WTC11 (cell line): ENCODE measurements at regions not wholly inside any gene's neighbourhood (a gene's known extent, or its start where the extent isn't known, plus 50 kb on each side); places are given as distances from the start of the nearest gene placed in this dataset.

Source experiments
- ATAC-seq: fragments of 200-7000 bp; cut with Tn5 transposase; 2 replicates; pipeline ENCODE4 v1.10.0; 2021; ENCODE audit warnings: mild to moderate bottlenecking, moderate library complexity
- CTCF ChIA-PET: fragments of 300-600 bp; sonication (Branson Sonifier 250); formaldehyde crosslinking; loops from one replicate; lab custom pipeline; 2021; ENCODE audit warnings: antibody characterized with exemption; lab: Charles Lee
- POLR2A ChIA-PET: fragments of 350-600 bp; sonication (Branson Sonifier 250); formaldehyde crosslinking; loops from one replicate; lab custom pipeline; 2021; ENCODE audit warnings: antibody characterized with exemption; lab: Charles Lee
- DNase-seq: peaks from one replicate; pipeline ENCODE4 v3.0.0; 2021; ENCODE audit warnings: low spot score
- H3K27ac Mint-ChIP-seq: 2 replicates; pipeline ENCODE4 v1.8.0; 2021; ENCODE audit warnings: mixed read lengths
- H3K27me3 Mint-ChIP-seq: 2 replicates; pipeline ENCODE4 v1.8.0; 2021; ENCODE audit warnings: low read depth, mild to moderate bottlenecking, moderate library complexity, mixed read lengths
- H3K36me3 Mint-ChIP-seq: 2 replicates; pipeline ENCODE4 v1.8.0; 2021; ENCODE audit warnings: mixed read lengths
- H3K4me1 Mint-ChIP-seq: 2 replicates; pipeline ENCODE4 v1.8.0; 2022; ENCODE audit warnings: mixed read lengths
- H3K4me3 Mint-ChIP-seq: 2 replicates; pipeline ENCODE4 v1.8.0; 2021; ENCODE audit warnings: mild to moderate bottlenecking, moderate library complexity, mixed read lengths
- H3K9me3 Mint-ChIP-seq: 2 replicates; pipeline ENCODE4 v1.8.0; 2021; ENCODE audit warnings: mixed read lengths
- AFF4 ChIP-seq: sonication (generic); formaldehyde crosslinking; IDR thresholded peaks from 2 replicates; pipeline ENCODE4 v1.8.1; 2023; ENCODE audit warnings: mild to moderate bottlenecking, missing genetic modification reagents, borderline replicate concordance
- ATF1 ChIP-seq: sonication (generic); formaldehyde crosslinking; IDR thresholded peaks from 2 replicates; pipeline ENCODE4 v1.8.1; 2023; ENCODE audit warnings: mild to moderate bottlenecking, moderate library complexity, missing genetic modification reagents
- CDX4 ChIP-seq: fragments of 250-450 bp; sonication (Bioruptor Pico); IDR thresholded peaks from 2 replicates; pipeline ENCODE4 v1.9.0; 2021; ENCODE audit warnings: moderate library complexity, mild to moderate bottlenecking, inconsistent platforms, borderline replicate concordance
- CREB1 ChIP-seq: sonication (generic); formaldehyde crosslinking; IDR thresholded peaks from 2 replicates; pipeline ENCODE4 v1.8.0; 2023; ENCODE audit warnings: mild to moderate bottlenecking, missing genetic modification reagents
- ERG ChIP-seq: fragments of 250-450 bp; sonication (Bioruptor Pico); IDR thresholded peaks from 2 replicates; pipeline ENCODE4 v1.8.0; 2021; ENCODE audit warnings: mild to moderate bottlenecking
- FOXP4 ChIP-seq: sonication (generic); formaldehyde crosslinking; IDR thresholded peaks from 2 replicates; pipeline ENCODE4 v1.8.0; 2022; ENCODE audit warnings: mild to moderate bottlenecking, missing genetic modification reagents
- GABPB1 ChIP-seq: sonication (generic); formaldehyde crosslinking; IDR thresholded peaks from 2 replicates; pipeline ENCODE4 v1.8.1; 2023; ENCODE audit warnings: mild to moderate bottlenecking, missing genetic modification reagents
- JUN ChIP-seq: sonication (generic); formaldehyde crosslinking; IDR thresholded peaks from 2 replicates; pipeline ENCODE4 v1.8.0; 2023; ENCODE audit warnings: mild to moderate bottlenecking, missing genetic modification reagents
- MAX ChIP-seq: sonication (generic); formaldehyde crosslinking; IDR thresholded peaks from 2 replicates; pipeline ENCODE4 v1.8.0; 2022; ENCODE audit warnings: mild to moderate bottlenecking, missing genetic modification reagents
- NR1H2 ChIP-seq: sonication (generic); formaldehyde crosslinking; IDR thresholded peaks from 2 replicates; pipeline ENCODE4 v1.9.0; 2021; ENCODE audit warnings: mild to moderate bottlenecking, moderate library complexity, missing genetic modification reagents
- STAT6 ChIP-seq: sonication (generic); formaldehyde crosslinking; conservative IDR thresholded peaks from 2 replicates; pipeline ENCODE4 v1.8.1; 2023; ENCODE audit warnings: mild to moderate bottlenecking, low read depth, missing genetic modification reagents, moderate library complexity
- USF1 ChIP-seq: sonication (generic); formaldehyde crosslinking; IDR thresholded peaks from 2 replicates; pipeline ENCODE4 v1.8.0; 2022; ENCODE audit warnings: mild to moderate bottlenecking, missing genetic modification reagents
- ZMAT4 ChIP-seq: fragments of 250-450 bp; sonication (Bioruptor Pico); IDR thresholded peaks from 2 replicates; pipeline ENCODE4 v1.9.0; 2021; ENCODE audit warnings: mild to moderate bottlenecking
- ZNF138 ChIP-seq: sonication (generic); formaldehyde crosslinking; conservative IDR thresholded peaks from 2 replicates; pipeline ENCODE4 v1.8.1; 2022; ENCODE audit warnings: mild to moderate bottlenecking, moderate library complexity, missing genetic modification reagents
- ZNF425 ChIP-seq: fragments of 250-450 bp; sonication (Bioruptor Pico); conservative IDR thresholded peaks from 2 replicates; pipeline ENCODE4 v1.9.0; 2021; ENCODE audit warnings: mild to moderate bottlenecking
- ZNF532 ChIP-seq: fragments of 250-450 bp; sonication (Bioruptor Pico); IDR thresholded peaks from 2 replicates; pipeline ENCODE4 v1.9.0; 2021; ENCODE audit warnings: mild to moderate bottlenecking, borderline replicate concordance

- no peak overlapping the region for H3K4me3 Mint-ChIP-seq
- peaks cover 5% of the 10 kb centered on the region for H3K4me1 Mint-ChIP-seq
- ATAC-seq (no peak), DNase-seq (no peak)
- H3K27me3 Mint-ChIP-seq: no peaks in the 10 kb centered on the region
- ChIA-PET POLR2A (no interaction called here), CTCF (no interaction called here)
- no peaks in the 10 kb centered on the region for H3K36me3 Mint-ChIP-seq
- H3K9me3 Mint-ChIP-seq: peaks cover 4% of the 10 kb centered on the region
- TF ChIP-seq ZNF425 (CRISPR knock-in tag) (no peak), ZNF532 (no peak), ATF1 (CRISPR knock-in tag) (no peak), ZMAT4 (CRISPR knock-in tag) (no peak), AFF4 (CRISPR knock-in tag) (no peak), NR1H2 (CRISPR knock-in tag) (no peak), CDX4 (no peak), CREB1 (CRISPR knock-in tag) (no peak), USF1 (no peak)
- H3K27ac Mint-ChIP-seq: no peak overlapping the region
Measured at GRCh38 chr18:68147728-68148127, 567.2 kb downstream of the TMX3 start.

- ATAC-seq (no peak), DNase-seq (no peak)
- no peak overlapping the region for H3K27ac Mint-ChIP-seq
- ChIA-PET CTCF (interaction anchor here (0.7 kb wide), 1 partner anchor 31 kb away, joined by 4 read pairs; no protein-coding TSS in a partner anchor), POLR2A (no interaction called here)
- no peaks in the 10 kb centered on the region for H3K27me3 Mint-ChIP-seq
- H3K4me1 Mint-ChIP-seq: no peaks in the 10 kb centered on the region
- H3K9me3 Mint-ChIP-seq: peaks cover 3% of the 10 kb centered on the region; the same call in 1 of the 2 replicates
- no peaks in the 10 kb centered on the region for H3K36me3 Mint-ChIP-seq
- no peak overlapping the region for H3K4me3 Mint-ChIP-seq
- TF ChIP-seq STAT6 (CRISPR knock-in tag) (no peak), MAX (CRISPR knock-in tag) (no peak), JUN (CRISPR knock-in tag) (no peak), CREB1 (CRISPR knock-in tag) (no peak), FOXP4 (CRISPR knock-in tag) (no peak), GABPB1 (CRISPR knock-in tag) (no peak), ZNF138 (CRISPR knock-in tag) (no peak), ERG (CRISPR knock-in tag) (no peak)
Measured at GRCh38 chr18:68121826-68122225, 593.1 kb downstream of the TMX3 start.
